PC-9 (cell line): ENCODE measurements at regions not wholly inside any gene's neighbourhood (a gene's known extent, or its start where the extent isn't known, plus 50 kb on each side); places are given as distances from the start of the nearest gene placed in this dataset.
"Not testable (repeated sequence)": the region's sequence is repeated elsewhere in the genome, so short reads cannot be mapped to it uniquely, and the experiment has no call there.

ENCODE experiments used
- BruUV-seq: library from RNA; stranded (reverse); fragments of 400-500 nt; replicated peaks from 2 replicates; lab custom pipeline; 2021; lab: Mats Ljungman, UMichigan
- CTCF ChIA-PET: fragments of 300-600 bp; sonication (Branson Sonifier 250); formaldehyde crosslinking; loops from one replicate; lab custom pipeline; 2022; ENCODE audit warnings: antibody characterized with exemption; lab: Charles Lee
- POLR2A ChIA-PET: fragments of 300-600 bp; sonication (Branson Sonifier 250); formaldehyde crosslinking; loops from one replicate; lab custom pipeline; 2022; ENCODE audit warnings: antibody characterized with exemption; ENCODE audit not compliant: unreplicated experiment; lab: Charles Lee
- DNase-seq, 2 experiments: peaks; one replicate each; pipeline versions ENCODE4 v3.0.0 to v3.0.0-alpha.2; 2015 to 2022; ENCODE audit warnings: mixed read lengths in 1 of 2
- H2AFZ ChIP-seq: fragments of 200-600 bp; sonication (generic); 2 replicates; pipeline ENCODE4 v1.8.1; 2017; ENCODE audit warnings: antibody characterized with exemption
- H3F3A ChIP-seq: fragments of 200-600 bp; sonication (generic); 2 replicates; pipeline ENCODE4 v1.8.1; 2017; ENCODE audit warnings: antibody characterized with exemption, mild to moderate bottlenecking, low read depth; ENCODE audit not compliant: insufficient read depth
- H3K27ac ChIP-seq: fragments of 200-600 bp; sonication (generic); 2 replicates; pipeline ENCODE4 v1.6.1; 2016; ENCODE audit warnings: mixed run types
- H3K27me3 ChIP-seq: fragments of 200-600 bp; sonication (generic); 2 replicates; pipeline ENCODE4 v1.6.1; 2016; ENCODE audit warnings: low read depth, mixed run types; ENCODE audit not compliant: insufficient read depth
- H3K36me3 ChIP-seq: fragments of 200-600 bp; sonication (generic); 2 replicates; pipeline ENCODE4 v1.6.1; 2016; ENCODE audit warnings: low read depth, mixed run types
- H3K4me1 ChIP-seq: fragments of 200-600 bp; sonication (generic); replicated peaks from 2 replicates; pipeline ENCODE4 v1.6.1; 2016; ENCODE audit warnings: mixed run types; ENCODE audit not compliant: insufficient read depth
- H3K4me2 ChIP-seq: fragments of 200-600 bp; sonication (generic); 2 replicates; pipeline ENCODE4 v1.6.1; 2017; ENCODE audit warnings: mixed run types
- H3K4me3 ChIP-seq: fragments of 200-600 bp; sonication (generic); 2 replicates; pipeline ENCODE4 v1.6.1; 2016; ENCODE audit warnings: mixed run types
- H3K79me2 ChIP-seq: fragments of 200-600 bp; sonication (generic); 2 replicates; pipeline ENCODE4 v1.6.1; 2017; ENCODE audit warnings: low read depth, mixed run types
- H3K9me2 ChIP-seq: fragments of 200-600 bp; sonication (generic); 2 replicates; pipeline ENCODE4 v1.8.1; 2017; ENCODE audit warnings: mild to moderate bottlenecking; ENCODE audit not compliant: insufficient read depth
- H3K9me3 ChIP-seq: fragments of 200-600 bp; sonication (generic); 2 replicates; pipeline ENCODE4 v1.8.1; 2016; ENCODE audit warnings: low read depth; ENCODE audit not compliant: insufficient read depth
- H4K20me1 ChIP-seq: fragments of 200-600 bp; sonication (generic); 2 replicates; pipeline ENCODE4 v1.8.1; 2017; ENCODE audit not compliant: insufficient read depth
- EZH2 ChIP-seq: fragments of 200-600 bp; sonication (generic); IDR thresholded peaks from 2 replicates; pipeline ENCODE4 v1.8.0; 2017; ENCODE audit warnings: antibody characterized with exemption, low read depth
- intact Hi-C: fragments of 100-400 bp; cut with micrococcal nuclease; formaldehyde crosslinking; loops from one replicate; pipeline ENCODE4 v1.10.0; 2022; ENCODE audit not compliant: unreplicated experiment
- TF ChIP-seq, protein P1 (sequence below): fragments of 200-600 bp; sonication (generic); conservative IDR thresholded peaks from 2 replicates; pipeline ENCODE4 v1.6.1; 2017; ENCODE audit warnings: mixed run types, antibody characterized with exemption, mild to moderate bottlenecking, moderate library complexity

GRCh38 chr2:225814554-225814953 is 415.0 kb downstream of the NYAP2 start:
- H3K79me2 ChIP-seq: no peaks in the 10 kb centered on the region
- no peak overlapping the region for H3K4me2 ChIP-seq
- no peak overlapping the region for H3K4me3 ChIP-seq
- H2AFZ ChIP-seq: no peak overlapping the region
- H3K9me2 ChIP-seq: no peaks in the 10 kb centered on the region
- ChIA-PET POLR2A (no interaction called here), CTCF (interaction anchor here (0.7 kb wide), 1 partner anchor 39 kb away, joined by 3 read pairs; no protein-coding TSS in a partner anchor)
- H3F3A ChIP-seq: no peaks in the 10 kb centered on the region
- intact Hi-C loops: no loop called here
- DNase-seq: no peak
- no peaks in the 10 kb centered on the region for H3K4me1 ChIP-seq
- no peak overlapping the region for H3K27ac ChIP-seq
- H3K36me3 ChIP-seq: no peaks in the 10 kb centered on the region
- no peaks in the 10 kb centered on the region for H3K27me3 ChIP-seq
- no peaks in the 10 kb centered on the region for H3K9me3 ChIP-seq
- H4K20me1 ChIP-seq: no peaks in the 10 kb centered on the region
- BruUV-seq: no TSS peak
- TF ChIP-seq, protein P1, sequence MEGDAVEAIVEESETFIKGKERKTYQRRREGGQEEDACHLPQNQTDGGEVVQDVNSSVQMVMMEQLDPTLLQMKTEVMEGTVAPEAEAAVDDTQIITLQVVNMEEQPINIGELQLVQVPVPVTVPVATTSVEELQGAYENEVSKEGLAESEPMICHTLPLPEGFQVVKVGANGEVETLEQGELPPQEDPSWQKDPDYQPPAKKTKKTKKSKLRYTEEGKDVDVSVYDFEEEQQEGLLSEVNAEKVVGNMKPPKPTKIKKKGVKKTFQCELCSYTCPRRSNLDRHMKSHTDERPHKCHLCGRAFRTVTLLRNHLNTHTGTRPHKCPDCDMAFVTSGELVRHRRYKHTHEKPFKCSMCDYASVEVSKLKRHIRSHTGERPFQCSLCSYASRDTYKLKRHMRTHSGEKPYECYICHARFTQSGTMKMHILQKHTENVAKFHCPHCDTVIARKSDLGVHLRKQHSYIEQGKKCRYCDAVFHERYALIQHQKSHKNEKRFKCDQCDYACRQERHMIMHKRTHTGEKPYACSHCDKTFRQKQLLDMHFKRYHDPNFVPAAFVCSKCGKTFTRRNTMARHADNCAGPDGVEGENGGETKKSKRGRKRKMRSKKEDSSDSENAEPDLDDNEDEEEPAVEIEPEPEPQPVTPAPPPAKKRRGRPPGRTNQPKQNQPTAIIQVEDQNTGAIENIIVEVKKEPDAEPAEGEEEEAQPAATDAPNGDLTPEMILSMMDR: no peak
- no peak for TF ChIP-seq EZH2

DNA sequence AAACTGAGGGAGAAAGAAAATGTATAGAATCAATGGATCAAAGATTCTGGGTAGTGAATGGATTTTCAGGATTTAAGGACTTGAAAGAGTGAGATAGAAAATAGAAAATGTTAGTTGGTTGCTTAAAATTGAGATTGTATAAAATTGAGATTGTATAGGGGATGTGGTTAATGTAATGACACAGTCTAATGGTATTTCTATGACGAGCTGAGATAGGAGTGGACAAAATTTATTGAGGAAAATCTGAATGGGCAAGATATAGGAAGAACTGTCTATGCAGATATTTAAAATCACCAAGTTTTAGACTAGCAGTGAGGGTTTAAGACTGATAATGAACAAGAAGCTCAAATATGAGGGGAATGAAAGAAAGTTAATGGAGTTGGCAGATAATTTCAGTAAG is 406.6 kb downstream of the NYAP2 start:
- H3F3A ChIP-seq: no peaks in the 10 kb centered on the region
- H3K36me3 ChIP-seq: no peaks in the 10 kb centered on the region
- no peak overlapping the region for H3K27ac ChIP-seq
- H3K79me2 ChIP-seq: no peaks in the 10 kb centered on the region
- no peaks in the 10 kb centered on the region for H4K20me1 ChIP-seq
- H3K27me3 ChIP-seq: no peaks in the 10 kb centered on the region
- peaks cover 6% of the 10 kb centered on the region; the same call in 1 of the 2 replicates for H3K4me1 ChIP-seq
- no peak for DNase-seq
- no peaks in the 10 kb centered on the region for H3K9me3 ChIP-seq
- peak overlapping the region; percentile 1; the same call in 1 of the 2 replicates for H2AFZ ChIP-seq
- H3K4me2 ChIP-seq: no peak overlapping the region
- BruUV-seq: no TSS peak
- H3K9me2 ChIP-seq: no peaks in the 10 kb centered on the region
- no peak for TF ChIP-seq EZH2
- TF ChIP-seq, protein P1: no peak
- ChIA-PET POLR2A (interaction anchor here (0.6 kb wide), 1 partner anchor 16 kb away, joined by 3 read pairs; no protein-coding TSS in a partner anchor), CTCF (no interaction called here)
- H3K4me3 ChIP-seq: no peak overlapping the region
- intact Hi-C loops: no loop called here

DNA sequence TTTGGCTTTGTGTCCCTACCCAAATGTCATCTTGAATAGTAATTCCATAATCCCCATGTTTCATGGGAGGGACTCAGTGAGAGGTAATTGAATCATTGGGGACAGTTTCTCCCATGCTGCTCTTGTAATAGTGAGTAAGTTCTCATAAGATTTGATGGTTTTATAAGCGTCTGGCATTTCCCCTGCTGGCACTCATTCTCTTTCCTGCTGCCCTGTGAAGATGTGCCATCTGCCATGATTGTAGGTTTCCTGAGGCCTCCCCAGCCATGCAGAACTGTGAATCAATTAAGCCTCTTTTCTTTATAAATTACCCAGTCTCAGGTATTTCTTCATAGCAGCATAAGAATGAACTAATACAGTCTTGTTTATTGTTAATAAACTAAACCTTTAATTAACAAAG is 402.6 kb downstream of the NYAP2 start:
- H3K9me2 ChIP-seq, H4K20me1 ChIP-seq, H3K36me3 ChIP-seq, H3K27ac ChIP-seq, BruUV-seq, H2AFZ ChIP-seq, DNase-seq, H3K9me3 ChIP-seq, POLR2A ChIA-PET, H3F3A ChIP-seq, H3K4me3 ChIP-seq, H3K27me3 ChIP-seq, H3K79me2 ChIP-seq, H3K4me1 ChIP-seq, CTCF ChIA-PET, H3K4me2 ChIP-seq, intact Hi-C loops: not testable (repeated sequence)

DNA sequence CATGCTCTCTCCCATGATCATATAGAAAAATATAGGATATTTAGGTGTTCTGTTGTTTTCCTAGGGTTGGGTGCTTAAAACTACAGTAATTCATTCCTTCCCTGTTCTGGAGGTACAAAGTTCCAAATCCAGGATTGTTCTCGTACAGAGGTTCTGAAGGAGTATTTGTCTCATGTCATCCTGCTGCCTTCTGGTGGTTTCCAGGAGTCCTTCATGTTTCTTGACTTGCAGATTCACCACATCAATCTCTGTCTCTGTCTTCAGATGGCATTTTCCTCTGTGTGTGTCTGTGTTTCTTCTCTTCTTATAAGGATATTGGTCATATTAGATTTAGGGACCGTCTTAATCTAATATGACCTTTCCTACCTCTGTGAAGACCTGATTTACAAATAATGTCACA is 397.9 kb downstream of the NYAP2 start:
- POLR2A ChIA-PET: no interaction called here
- BruUV-seq: no TSS peak
- no peaks in the 10 kb centered on the region for H3K9me2 ChIP-seq

More for the DNA sequence above, 397.9 kb downstream of the NYAP2 start:
- Histone ChIP-seq H3K27me3 (no peaks in the 10 kb centered on the region), H3F3A (no peaks in the 10 kb centered on the region), H3K27ac (no peak overlapping the region), H2AFZ (no peak overlapping the region), H4K20me1 (no peaks in the 10 kb centered on the region), H3K79me2 (no peaks in the 10 kb centered on the region), H3K4me1 (no peaks in the 10 kb centered on the region), H3K4me2 (no peak overlapping the region), H3K4me3 (no peak overlapping the region), H3K9me3 (no peaks in the 10 kb centered on the region), H3K36me3 (no peaks in the 10 kb centered on the region)
- DNase-seq: no peak
- no peak for TF ChIP-seq EZH2
- TF ChIP-seq, protein P1: no peak
- intact Hi-C loops: no loop called here
- CTCF ChIA-PET: no interaction called here
